ENCODE measurements at regions not wholly inside any gene's neighbourhood (a gene's known extent, or its start where the extent isn't known, plus 50 kb on each side); places are given as distances from the start of the nearest gene placed in this dataset.
A peak's percentile ranks its signal among the peaks of the same experiment; 100 is the strongest.

GRCh38 chr14:42854061-42854460 lies 1247.4 kb downstream of the LRFN5 start:
- Histone ChIP-seq H3K27me3 (ENCODE audit: control insufficient read depth, insufficient read depth, low read length) (no peaks in the 10 kb centered on the region), H3K9ac (ENCODE audit: insufficient read depth, low read length) (no peak overlapping the region), H4K20me1 (ENCODE audit: control insufficient read depth, extremely low read depth, insufficient read depth, low read length) (no peaks in the 10 kb centered on the region), H3K27ac (ENCODE audit: insufficient read depth, low read length) (no peak overlapping the region), H3K4me3 (replicated peaks in 1 of 4; ENCODE audit: control extremely low read depth in 1 of 4, insufficient read depth in 1 of 4, low read depth in 3 of 4, low read length in 4 of 4) (no peak overlapping the region), H3K36me3 (ENCODE audit: control insufficient read depth, insufficient read depth, low read length) (no peaks in the 10 kb centered on the region), H3K4me1 (ENCODE audit: control insufficient read depth, extremely low read depth, insufficient read depth, low read length) (no peaks in the 10 kb centered on the region), H3K9me3 (ENCODE audit: control insufficient read depth, insufficient read depth, low read depth, low read length) (no peaks in the 10 kb centered on the region), H3K79me2 (ENCODE audit: control insufficient read depth, insufficient read depth, low read length) (no peaks in the 10 kb centered on the region), H2AFZ (ENCODE audit: low read length) (no peak overlapping the region), H3K4me2 (ENCODE audit: extremely low read depth, insufficient read depth, low read length) (no peak overlapping the region)
- DNase-seq (ENCODE audit: low read depth in 2 of 2): peak in 1 of 2 donors; percentile 1
- TF ChIP-seq CTCF (conservative IDR thresholded peaks at IDR 0.05 in 1 of 2, IDR thresholded peaks at IDR 0.05 in 1 of 2; ENCODE audit: low read depth in 1 of 2, low read length in 2 of 2) (no peak), EZH2 (IDR thresholded peaks at IDR 0.05; ENCODE audit: low read length, missing control alignments) (no peak)

- H3K9ac ChIP-seq (ENCODE audit: insufficient read depth, low read length): no peak overlapping the region
- H4K20me1 ChIP-seq (ENCODE audit: control insufficient read depth, extremely low read depth, insufficient read depth, low read length): no peaks in the 10 kb centered on the region
- no peak overlapping the region for H2AFZ ChIP-seq (ENCODE audit: low read length)
- no peak overlapping the region for H3K4me2 ChIP-seq (ENCODE audit: extremely low read depth, insufficient read depth, low read length)
- peak in 1 of 2 donors; percentile 41 for DNase-seq (ENCODE audit: low read depth in 2 of 2)
- H3K27ac ChIP-seq (ENCODE audit: insufficient read depth, low read length): no peak overlapping the region
- H3K4me1 ChIP-seq (ENCODE audit: control insufficient read depth, extremely low read depth, insufficient read depth, low read length): no peaks in the 10 kb centered on the region
- no peak overlapping the region for H3K4me3 ChIP-seq (replicated peaks in 1 of 4; ENCODE audit: control extremely low read depth in 1 of 4, insufficient read depth in 1 of 4, low read depth in 3 of 4, low read length in 4 of 4)
- H3K36me3 ChIP-seq (ENCODE audit: control insufficient read depth, insufficient read depth, low read length): no peaks in the 10 kb centered on the region
- TF ChIP-seq EZH2 (IDR thresholded peaks at IDR 0.05; ENCODE audit: low read length, missing control alignments): no peak
- no peak for TF ChIP-seq CTCF (conservative IDR thresholded peaks at IDR 0.05 in 1 of 2, IDR thresholded peaks at IDR 0.05 in 1 of 2; ENCODE audit: low read depth in 1 of 2, low read length in 2 of 2)
- H3K27me3 ChIP-seq (ENCODE audit: control insufficient read depth, insufficient read depth, low read length): no peaks in the 10 kb centered on the region
- H3K9me3 ChIP-seq (ENCODE audit: control insufficient read depth, insufficient read depth, low read depth, low read length): no peaks in the 10 kb centered on the region
- no peaks in the 10 kb centered on the region for H3K79me2 ChIP-seq (ENCODE audit: control insufficient read depth, insufficient read depth, low read length)
Observed at GRCh38 chr14:42848652-42849051, 1242.0 kb downstream of the LRFN5 start.

GRCh38 chr14:42814817-42815216 lies 1208.1 kb downstream of the LRFN5 start:
- H3K27me3 ChIP-seq (ENCODE audit: control insufficient read depth, insufficient read depth, low read length): no peaks in the 10 kb centered on the region
- TF ChIP-seq CTCF (conservative IDR thresholded peaks at IDR 0.05 in 1 of 2, IDR thresholded peaks at IDR 0.05 in 1 of 2; ENCODE audit: low read depth in 1 of 2, low read length in 2 of 2) (no peak), EZH2 (IDR thresholded peaks at IDR 0.05; ENCODE audit: low read length, missing control alignments) (no peak)
- no peak for DNase-seq (ENCODE audit: low read depth in 2 of 2)
- H3K79me2 ChIP-seq (ENCODE audit: control insufficient read depth, insufficient read depth, low read length): no peaks in the 10 kb centered on the region
- H3K4me2 ChIP-seq (ENCODE audit: extremely low read depth, insufficient read depth, low read length): no peak overlapping the region
- H3K9me3 ChIP-seq (ENCODE audit: control insufficient read depth, insufficient read depth, low read depth, low read length): no peaks in the 10 kb centered on the region
- no peak overlapping the region for H3K9ac ChIP-seq (ENCODE audit: insufficient read depth, low read length)
- no peaks in the 10 kb centered on the region for H3K4me1 ChIP-seq (ENCODE audit: control insufficient read depth, extremely low read depth, insufficient read depth, low read length)
- no peak overlapping the region for H3K27ac ChIP-seq (ENCODE audit: insufficient read depth, low read length)
- no peaks in the 10 kb centered on the region for H4K20me1 ChIP-seq (ENCODE audit: control insufficient read depth, extremely low read depth, insufficient read depth, low read length)
- H3K36me3 ChIP-seq (ENCODE audit: control insufficient read depth, insufficient read depth, low read length): no peaks in the 10 kb centered on the region
- no peak overlapping the region for H3K4me3 ChIP-seq (replicated peaks in 1 of 4; ENCODE audit: control extremely low read depth in 1 of 4, insufficient read depth in 1 of 4, low read depth in 3 of 4, low read length in 4 of 4)
- no peak overlapping the region for H2AFZ ChIP-seq (ENCODE audit: low read length)
